Epithelial cell of esophagus (primary cell): ENCODE measurements at regions not wholly inside any gene's neighbourhood (a gene's known extent, or its start where the extent isn't known, plus 50 kb on each side); places are given as distances from the start of the nearest gene placed in this dataset.

Experiments used
- DNase-seq: peaks from one replicate; pipeline ENCODE4 v3.0.0; 2010; ENCODE audit warnings: low read depth
- H3K4me3 ChIP-seq: 2 replicates; pipeline ENCODE4 v1.5.1; 2011; ENCODE audit warnings: mild to moderate bottlenecking, low read length, control low read depth
- CTCF ChIP-seq: IDR thresholded peaks from 2 replicates; pipeline ENCODE4 v1.5.1; 2011; ENCODE audit warnings: low read depth, mild to moderate bottlenecking, low read length, control low read depth, inconsistent platforms; ENCODE audit not compliant: insufficient read depth; ENCODE audit errors: missing control alignments

- H3K4me3 ChIP-seq, result no peak overlapping the region
- TF ChIP-seq CTCF, result no peak
- no peak for DNase-seq
Measured at GRCh38 chr1:90800012-90800717, 83.1 kb upstream of the BARHL2 start.

- H3K4me3 ChIP-seq, result no peak overlapping the region
- DNase-seq, result no peak
- no peak for TF ChIP-seq CTCF
Measured at GRCh38 chr1:90799326-90799725, 82.2 kb upstream of the BARHL2 start.

GRCh38 chr1:90798883-90799282, 81.8 kb upstream of the BARHL2 start:
- DNase-seq, result no peak

GRCh38 chr1:90798344-90798743, 81.2 kb upstream of the BARHL2 start:
- H3K4me3 ChIP-seq, result no peak overlapping the region
- TF ChIP-seq CTCF, result no peak
- no peak for DNase-seq

More at GRCh38 chr1:90798883-90799282, 81.8 kb upstream of the BARHL2 start:
- no peak overlapping the region for H3K4me3 ChIP-seq
- no peak for TF ChIP-seq CTCF

- no peak overlapping the region for H3K4me3 ChIP-seq
- no peak for DNase-seq
- no peak for TF ChIP-seq CTCF
Measured at GRCh38 chr1:90795431-90795830, 78.3 kb upstream of the BARHL2 start.

GRCh38 chr1:90786709-90787108, 69.6 kb upstream of the BARHL2 start:
- DNase-seq, result no peak
- no peak for TF ChIP-seq CTCF
- no peak overlapping the region for H3K4me3 ChIP-seq
